Lower lobe of right lung (tissue), 2 donors: ENCODE measurements at regions not wholly inside any gene's neighbourhood (a gene's known extent, or its start where the extent isn't known, plus 50 kb on each side); places are given as distances from the start of the nearest gene placed in this dataset.

Source experiments
- ATAC-seq, 2 donors: fragments of 200-7000 bp; cut with Tn5 transposase; one replicate each; pipeline ENCODE4 v1.9.1; 2020 to 2022; ENCODE audit warnings: mild to moderate bottlenecking in 2 of 2, moderate library complexity in 2 of 2
- DNase-seq: peaks from one replicate; pipeline ENCODE4 v3.0.0-alpha.2; 2020
- H3K27ac ChIP-seq: fragments of 200-600 bp; one replicate; pipeline ENCODE4 v1.8.0; 2022
- H3K27me3 ChIP-seq: fragments of 200-600 bp; one replicate; pipeline ENCODE4 v1.8.0; 2022; ENCODE audit warnings: low read depth
- H3K36me3 ChIP-seq: fragments of 200-600 bp; one replicate; pipeline ENCODE4 v1.8.0; 2022; ENCODE audit warnings: mild to moderate bottlenecking
- H3K4me1 ChIP-seq: fragments of 200-600 bp; one replicate; pipeline ENCODE4 v1.8.0; 2022
- H3K4me3 ChIP-seq: fragments of 200-600 bp; one replicate; pipeline ENCODE4 v1.8.0; 2022; ENCODE audit warnings: mild to moderate bottlenecking
- H3K9me3 ChIP-seq: fragments of 200-600 bp; one replicate; pipeline ENCODE4 v1.8.0; 2022
- intact Hi-C: fragments of 100-400 bp; cut with DNase I; formaldehyde crosslinking; loops from one replicate; pipeline ENCODE4 v1.11.0; 2022
- TF ChIP-seq, protein P1 (sequence below): fragments of 200-600 bp; IDR thresholded peaks from one replicate; pipeline ENCODE4 v1.8.0; 2022; ENCODE audit warnings: antibody characterized with exemption, mild to moderate bottlenecking
- donor health status: DM: no; HTN: yes; CAD: no; lungs with severe emphysema.

- TF ChIP-seq, protein P1, sequence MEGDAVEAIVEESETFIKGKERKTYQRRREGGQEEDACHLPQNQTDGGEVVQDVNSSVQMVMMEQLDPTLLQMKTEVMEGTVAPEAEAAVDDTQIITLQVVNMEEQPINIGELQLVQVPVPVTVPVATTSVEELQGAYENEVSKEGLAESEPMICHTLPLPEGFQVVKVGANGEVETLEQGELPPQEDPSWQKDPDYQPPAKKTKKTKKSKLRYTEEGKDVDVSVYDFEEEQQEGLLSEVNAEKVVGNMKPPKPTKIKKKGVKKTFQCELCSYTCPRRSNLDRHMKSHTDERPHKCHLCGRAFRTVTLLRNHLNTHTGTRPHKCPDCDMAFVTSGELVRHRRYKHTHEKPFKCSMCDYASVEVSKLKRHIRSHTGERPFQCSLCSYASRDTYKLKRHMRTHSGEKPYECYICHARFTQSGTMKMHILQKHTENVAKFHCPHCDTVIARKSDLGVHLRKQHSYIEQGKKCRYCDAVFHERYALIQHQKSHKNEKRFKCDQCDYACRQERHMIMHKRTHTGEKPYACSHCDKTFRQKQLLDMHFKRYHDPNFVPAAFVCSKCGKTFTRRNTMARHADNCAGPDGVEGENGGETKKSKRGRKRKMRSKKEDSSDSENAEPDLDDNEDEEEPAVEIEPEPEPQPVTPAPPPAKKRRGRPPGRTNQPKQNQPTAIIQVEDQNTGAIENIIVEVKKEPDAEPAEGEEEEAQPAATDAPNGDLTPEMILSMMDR = no peak
- no peak overlapping the region for H3K4me3 ChIP-seq
- no peaks in the 10 kb centered on the region for H3K9me3 ChIP-seq
- DNase-seq (no peak), ATAC-seq (no peak)
- no peak overlapping the region for H3K27ac ChIP-seq
- intact Hi-C loops = no loop called here
- H3K27me3 ChIP-seq = no peaks in the 10 kb centered on the region
- H3K36me3 ChIP-seq = no peaks in the 10 kb centered on the region
- H3K4me1 ChIP-seq = no peaks in the 10 kb centered on the region
Observed at GRCh38 chr4:120617171-120617570, 305.4 kb downstream of the PRDM5 start.

GRCh38 chr4:120616041-120616440 lies 306.5 kb downstream of the PRDM5 start:
- H3K36me3 ChIP-seq = no peaks in the 10 kb centered on the region
- no peak for ATAC-seq
- no peaks in the 10 kb centered on the region for H3K27me3 ChIP-seq
- TF ChIP-seq, protein P1 = no peak
- no peaks in the 10 kb centered on the region for H3K4me1 ChIP-seq
- intact Hi-C loops = no loop called here
- H3K4me3 ChIP-seq = no peak overlapping the region
- no peaks in the 10 kb centered on the region for H3K9me3 ChIP-seq
- DNase-seq = no peak
- H3K27ac ChIP-seq = no peak overlapping the region

DNA sequence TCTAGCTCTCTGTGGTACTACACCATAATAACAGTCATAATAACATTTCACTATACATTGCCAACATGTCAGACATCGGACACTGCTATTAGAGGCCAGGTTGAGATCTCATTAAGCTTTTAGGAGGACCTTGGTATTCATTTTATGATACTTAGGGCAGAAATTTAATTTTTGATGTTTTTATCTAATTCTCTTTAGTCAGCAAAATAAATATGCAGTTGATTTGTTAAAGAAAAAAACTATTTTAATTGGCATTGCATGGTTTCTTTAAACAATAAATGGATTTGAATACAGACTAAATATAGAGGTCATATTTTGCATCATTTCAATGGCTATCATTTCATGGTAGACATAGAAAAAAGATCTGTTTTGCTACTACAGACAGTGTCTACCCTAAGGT lies 308.7 kb downstream of the PRDM5 start:
- H3K27ac ChIP-seq = no peak overlapping the region
- no peaks in the 10 kb centered on the region for H3K36me3 ChIP-seq
- DNase-seq (no peak), ATAC-seq (no peak)
- intact Hi-C loops = no loop called here
- no peaks in the 10 kb centered on the region for H3K4me1 ChIP-seq
- no peaks in the 10 kb centered on the region for H3K9me3 ChIP-seq
- TF ChIP-seq, protein P1 = no peak
- H3K4me3 ChIP-seq = no peak overlapping the region
- no peaks in the 10 kb centered on the region for H3K27me3 ChIP-seq

DNA sequence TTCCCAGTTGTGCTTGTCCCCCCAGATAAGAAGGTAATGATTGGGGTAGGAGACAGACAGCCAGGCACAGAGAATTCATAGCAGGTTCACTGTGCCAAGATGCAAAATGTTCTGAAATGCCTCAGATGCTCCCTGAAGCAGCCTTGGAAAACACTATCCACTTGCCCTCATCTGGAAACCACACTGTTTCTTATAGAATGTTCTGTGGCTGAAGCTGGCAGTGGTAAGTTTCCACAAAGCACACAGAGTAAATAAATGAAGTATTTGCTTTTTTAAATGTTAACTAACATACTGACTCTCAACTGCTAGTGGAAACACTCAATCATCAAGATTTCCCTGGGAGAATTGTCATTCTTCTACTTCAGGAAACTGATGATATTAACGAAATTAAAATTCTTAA lies 311.4 kb downstream of the PRDM5 start:
- no peaks in the 10 kb centered on the region for H3K4me1 ChIP-seq
- H3K4me3 ChIP-seq = no peak overlapping the region
- DNase-seq = no peak
- peaks cover 5% of the 10 kb centered on the region for H3K9me3 ChIP-seq
- no peak overlapping the region for H3K27ac ChIP-seq
- intact Hi-C loops = no loop called here
- ATAC-seq = no peak
- H3K36me3 ChIP-seq = no peaks in the 10 kb centered on the region
- no peaks in the 10 kb centered on the region for H3K27me3 ChIP-seq
- TF ChIP-seq, protein P1 = no peak

DNA sequence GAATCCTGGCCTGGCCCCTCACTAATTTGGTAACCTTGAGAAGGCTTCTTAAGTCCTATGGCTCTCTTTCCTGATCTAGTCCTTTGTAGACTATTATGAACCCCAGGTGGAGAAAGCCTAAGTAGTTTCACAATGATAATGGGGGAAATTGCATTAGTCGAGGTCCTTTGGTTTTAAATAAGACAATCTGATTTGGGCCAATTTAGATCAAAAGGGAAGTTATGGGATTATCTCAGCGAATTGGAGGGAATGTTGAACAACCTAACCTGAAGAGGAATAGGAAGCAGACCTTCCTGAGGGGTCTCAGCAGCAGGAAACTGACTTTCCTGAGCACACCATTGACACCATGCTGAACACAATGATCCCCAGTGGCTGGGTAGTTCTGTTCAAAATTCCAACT lies 331.5 kb downstream of the PRDM5 start:
- TF ChIP-seq, protein P1 = no peak
- no peak for ATAC-seq
- H3K27me3 ChIP-seq = no peaks in the 10 kb centered on the region

DNA sequence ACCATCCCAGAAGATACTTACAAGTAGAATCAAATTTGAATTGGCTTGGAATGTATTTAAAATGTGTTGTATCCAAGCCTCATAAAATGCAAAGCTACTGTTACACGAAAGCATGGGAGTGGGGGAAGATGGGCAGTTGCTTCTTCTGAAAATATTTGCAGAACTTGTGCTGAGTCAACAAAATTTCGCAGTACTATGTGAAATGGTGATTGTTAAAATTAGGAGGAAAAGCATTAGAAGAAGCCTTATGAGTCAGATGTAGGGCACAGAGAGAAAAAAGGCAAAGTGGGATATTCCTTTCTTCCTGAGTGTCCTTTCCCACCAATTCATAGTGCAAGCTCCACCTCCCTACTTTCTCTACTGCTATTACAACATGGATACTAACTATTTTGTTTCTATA lies 332.7 kb downstream of the PRDM5 start:
- DNase-seq (no peak), ATAC-seq (no peak)
- intact Hi-C loops = no loop called here
- TF ChIP-seq, protein P1 = no peak
- Histone ChIP-seq H3K36me3 (no peaks in the 10 kb centered on the region), H3K9me3 (no peaks in the 10 kb centered on the region), H3K4me3 (no peak overlapping the region), H3K27ac (no peak overlapping the region), H3K4me1 (no peaks in the 10 kb centered on the region), H3K27me3 (no peaks in the 10 kb centered on the region)

More for the DNA sequence above, 331.5 kb downstream of the PRDM5 start:
- DNase-seq = no peak
- H3K27ac ChIP-seq = no peak overlapping the region
- H3K4me3 ChIP-seq = no peak overlapping the region
- H3K36me3 ChIP-seq = no peaks in the 10 kb centered on the region
- H3K4me1 ChIP-seq = no peaks in the 10 kb centered on the region
- H3K9me3 ChIP-seq = no peaks in the 10 kb centered on the region
- intact Hi-C loops = no loop called here
